ENCODE measurements at regions not wholly inside any gene's neighbourhood (a gene's known extent, or its start where the extent isn't known, plus 50 kb on each side); places are given as distances from the start of the nearest gene placed in this dataset.
"Not testable (repeated sequence)": the region's sequence is repeated elsewhere in the genome, so short reads cannot be mapped to it uniquely, and the experiment has no call there.

DNA sequence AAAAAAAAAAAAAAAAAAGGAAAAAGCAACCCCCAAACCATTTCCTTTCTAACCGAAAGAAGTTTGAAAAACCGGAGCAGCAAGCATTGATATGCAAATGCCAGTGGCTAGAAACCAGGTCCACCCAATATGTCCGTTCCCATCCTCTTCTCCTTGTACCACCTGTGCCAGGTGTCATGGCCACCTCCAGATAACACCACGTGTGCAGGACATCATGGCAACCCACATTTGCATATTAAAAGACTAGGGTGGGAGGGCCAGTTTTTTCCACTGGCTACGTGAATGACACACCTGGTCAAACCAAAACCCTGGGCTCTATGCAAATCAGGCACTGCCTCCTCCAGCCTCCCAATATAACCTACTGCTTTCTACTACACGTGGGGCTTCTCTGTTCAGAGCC is 303.3 kb upstream of the GULP1 start:
- DNase-seq (ENCODE audit: low read depth in 2 of 2) = no peak

DNA sequence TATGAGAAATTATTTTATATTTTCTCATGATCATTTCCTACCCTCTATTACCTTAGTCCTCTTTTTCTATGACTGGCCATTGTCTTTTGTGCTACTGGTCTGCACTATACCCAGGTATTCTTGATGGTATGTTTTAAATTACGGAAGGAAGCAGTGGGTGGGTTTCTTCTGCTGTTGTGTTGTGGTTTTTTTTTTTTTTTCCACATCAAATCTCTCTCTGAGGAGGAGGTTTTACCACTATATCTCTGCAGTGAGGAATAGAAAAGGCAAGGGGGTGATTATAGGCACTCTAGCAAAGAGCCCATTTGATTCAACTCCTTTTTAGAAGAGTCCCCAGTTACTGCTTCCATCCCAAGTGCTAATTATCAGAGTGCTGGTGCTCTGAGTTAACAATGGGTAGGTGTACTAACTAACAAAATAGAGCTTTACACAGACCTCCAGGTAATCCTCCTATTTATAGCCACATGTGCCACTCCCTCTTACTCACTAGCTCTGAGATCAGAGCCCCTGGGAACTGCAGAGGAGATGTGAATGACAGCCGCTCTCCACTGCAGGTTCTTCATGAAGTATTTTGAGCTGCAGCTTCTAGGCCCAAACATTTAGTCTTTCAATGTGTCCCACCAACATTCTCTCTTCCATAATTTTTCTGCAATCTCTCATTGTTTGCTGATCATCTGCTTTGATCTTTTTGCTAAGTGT is 301.6 kb upstream of the GULP1 start:
- no peak for DNase-seq (ENCODE audit: low read depth in 2 of 2)

DNA sequence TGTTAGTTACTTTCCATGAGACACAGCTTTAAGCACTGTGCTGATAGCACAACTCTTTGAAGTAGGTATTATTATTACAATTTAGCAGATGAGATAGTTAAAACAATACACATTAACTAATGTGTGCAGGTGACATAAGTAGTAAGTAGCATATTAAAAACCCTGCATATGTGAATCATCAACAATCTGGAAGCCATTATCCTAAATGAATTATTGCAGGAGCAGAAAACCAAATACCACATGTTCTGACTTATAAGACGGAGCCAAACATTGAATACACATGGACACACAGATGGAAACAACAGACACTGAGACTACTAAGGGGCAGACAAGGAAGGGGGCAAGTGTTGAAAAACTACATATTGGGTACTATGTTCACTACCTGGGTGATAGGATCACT is 300.3 kb upstream of the GULP1 start:
- no peak for DNase-seq (ENCODE audit: low read depth in 2 of 2)

DNA sequence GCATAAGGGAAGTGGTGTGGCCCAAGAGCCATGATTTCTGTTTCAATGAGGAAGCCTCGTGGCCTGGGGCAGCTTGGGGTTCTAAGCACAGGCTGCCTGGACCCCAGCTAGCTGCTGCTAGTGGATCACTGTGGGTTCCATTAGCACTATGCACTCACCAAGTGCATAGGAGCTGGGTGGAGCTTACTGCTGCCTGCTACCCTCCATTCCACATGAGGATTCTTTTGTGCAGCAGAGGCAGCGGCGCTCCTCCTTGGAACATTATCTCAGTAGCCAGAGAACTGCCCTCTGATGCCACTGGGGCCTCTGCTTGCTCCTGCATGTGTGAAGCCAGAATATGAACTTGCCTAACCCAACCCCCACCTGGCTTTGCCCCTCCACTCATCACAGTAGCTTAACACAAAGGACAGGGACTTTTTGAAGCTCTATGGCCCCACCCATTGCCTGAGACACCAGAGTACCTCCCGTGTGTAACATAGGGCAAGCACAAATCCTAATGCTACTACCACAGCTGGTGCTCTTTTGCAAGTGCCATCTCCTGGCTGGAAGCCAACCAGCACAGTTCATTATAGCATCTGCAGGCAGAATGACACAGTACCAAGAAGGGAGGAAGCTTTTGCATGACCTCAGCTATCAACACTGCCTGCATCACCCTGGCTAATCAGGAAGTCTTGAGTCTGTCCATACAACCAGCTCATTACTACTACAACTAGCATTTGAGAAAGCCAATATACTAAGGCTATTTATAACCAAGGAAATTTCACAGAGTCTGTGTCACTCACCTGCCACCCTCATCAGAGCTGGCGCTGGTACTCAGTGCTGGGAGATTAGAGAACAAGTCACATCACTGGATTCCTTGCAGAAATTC is 297.0 kb upstream of the GULP1 start:
- DNase-seq (ENCODE audit: low read depth in 2 of 2) = no peak

DNA sequence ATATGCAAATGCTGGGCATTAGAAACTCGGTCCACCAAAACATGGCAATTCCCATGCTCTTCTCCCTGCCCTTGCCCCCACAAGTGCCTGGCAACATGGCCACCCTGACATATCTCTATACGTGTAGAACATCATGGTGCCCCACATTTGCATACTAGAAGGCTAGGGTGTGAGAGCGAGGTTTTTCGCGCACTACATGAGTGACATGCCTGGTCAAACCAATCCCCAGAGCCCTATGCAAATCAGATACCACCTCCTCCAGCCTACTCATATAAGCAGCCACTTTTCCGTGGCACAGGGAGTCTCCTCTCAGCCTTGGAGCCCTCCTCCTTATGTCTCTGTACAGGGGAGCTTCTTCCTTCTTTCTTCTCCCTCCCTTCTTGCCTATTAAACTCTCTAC is 296.1 kb upstream of the GULP1 start:
- no peak for DNase-seq (ENCODE audit: low read depth in 2 of 2)

DNA sequence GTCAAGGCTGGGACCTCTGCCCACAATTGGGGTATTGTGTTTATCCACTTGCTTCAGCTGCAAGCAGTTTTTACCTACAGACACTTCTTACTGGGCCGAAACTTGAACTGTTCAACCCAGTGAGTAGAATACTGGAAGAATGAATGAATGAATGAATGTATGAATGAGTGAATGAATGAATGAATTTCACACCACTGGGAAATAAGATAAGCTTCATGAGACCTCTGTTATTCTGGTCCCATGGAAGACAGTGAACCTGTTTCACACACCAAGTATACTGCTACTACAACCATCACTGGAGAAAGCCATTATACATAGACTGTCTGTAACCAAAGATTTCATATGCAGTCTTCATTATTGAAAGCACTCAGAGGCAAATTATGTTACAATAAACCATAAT is 295.0 kb upstream of the GULP1 start:
- no peak for DNase-seq (ENCODE audit: low read depth in 2 of 2)

DNA sequence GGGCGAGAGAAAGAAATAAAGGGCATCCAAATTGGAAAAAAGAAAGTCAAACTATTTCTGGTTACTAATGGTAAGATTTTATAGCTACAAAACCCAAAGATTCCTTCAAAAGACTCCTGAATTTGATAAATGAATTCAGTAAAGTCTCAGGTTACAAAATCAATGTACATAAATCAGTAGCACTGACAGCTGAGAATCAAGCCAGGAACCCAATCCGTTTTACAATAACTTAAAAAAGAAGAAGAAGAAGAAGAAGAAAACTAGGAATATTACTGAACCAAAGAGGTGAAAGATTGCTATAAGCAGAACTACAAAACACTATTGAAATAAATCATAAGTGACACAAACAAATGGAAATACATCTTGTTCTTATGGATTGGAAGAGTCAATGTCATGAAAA is 291.5 kb upstream of the GULP1 start:
- no peak for DNase-seq (ENCODE audit: low read depth in 2 of 2)

DNA sequence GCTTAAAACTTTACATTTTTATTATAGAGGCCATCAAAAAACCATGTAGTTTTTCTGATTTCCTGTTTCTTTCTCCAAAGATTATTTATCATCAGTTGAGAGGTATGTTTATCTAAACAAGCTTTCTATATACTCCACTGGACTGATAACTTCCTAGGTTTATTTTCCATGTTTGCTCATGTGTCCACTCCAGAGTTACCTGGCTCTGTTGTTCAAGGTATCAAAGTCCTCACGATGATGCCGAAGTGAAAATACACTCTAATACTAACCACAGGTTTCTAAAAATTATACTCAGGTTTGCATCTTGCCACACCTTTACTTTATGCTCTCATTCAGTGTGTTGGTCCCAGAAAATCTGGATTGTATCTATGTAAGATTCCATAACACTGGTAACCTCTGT is 287.9 kb upstream of the GULP1 start:
- DNase-seq (ENCODE audit: low read depth in 2 of 2) = no peak

DNA sequence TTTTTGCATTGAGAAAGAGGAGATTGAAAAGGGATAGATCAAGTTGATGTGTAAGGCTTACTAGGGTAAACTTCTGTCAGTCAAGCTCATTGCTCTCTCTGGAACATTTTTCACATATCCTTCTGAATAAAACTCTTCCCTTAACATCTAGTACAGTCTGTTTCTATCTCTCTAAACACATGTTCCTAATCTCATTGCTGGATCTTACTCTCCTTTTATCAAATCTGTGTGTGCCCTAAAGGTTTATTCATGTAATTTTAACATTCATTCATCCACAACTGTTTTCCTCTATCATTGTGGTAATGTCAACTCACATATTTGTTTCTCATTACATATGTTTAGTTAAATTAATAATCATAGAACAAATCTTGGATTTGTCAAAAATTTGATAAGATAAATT is 277.9 kb upstream of the GULP1 start:
- no peak for DNase-seq (ENCODE audit: low read depth in 2 of 2)

DNA sequence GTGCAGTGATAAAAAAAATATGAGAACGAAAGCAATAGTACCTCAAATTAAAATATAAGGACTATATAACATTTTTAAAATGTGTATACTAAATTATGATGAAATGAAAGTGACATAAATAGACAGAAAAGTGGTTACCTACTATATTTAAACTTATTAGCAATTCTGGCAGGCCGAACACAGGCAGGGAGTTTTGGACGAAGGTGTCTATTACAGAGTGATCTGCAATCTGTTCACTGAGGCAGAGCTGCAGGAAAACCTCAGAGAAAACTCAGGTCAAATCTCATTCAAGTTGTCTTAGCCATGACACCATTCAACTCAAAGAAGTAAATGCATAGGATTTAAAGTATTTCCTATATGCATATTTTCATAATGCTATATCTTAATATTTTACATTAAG is 274.8 kb upstream of the GULP1 start:
- no peak for DNase-seq (ENCODE audit: low read depth in 2 of 2)

DNA sequence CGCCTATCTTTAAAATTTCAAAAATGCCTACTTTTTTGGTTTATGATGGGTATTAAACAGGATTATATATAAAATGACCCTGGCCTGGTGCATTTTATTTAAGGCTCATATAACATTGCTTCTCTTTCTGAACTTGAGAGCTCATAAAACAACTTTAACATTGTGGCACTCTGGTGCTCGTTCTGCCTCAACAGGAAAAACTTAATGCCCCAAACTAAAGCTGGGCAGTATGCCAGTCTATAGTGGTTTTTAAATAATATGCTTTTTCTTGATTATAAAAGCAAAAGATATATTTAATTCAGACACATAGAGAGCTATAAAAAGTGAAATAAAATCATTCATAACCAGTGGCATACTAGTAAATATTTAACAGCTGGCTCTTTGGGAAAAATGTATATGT is 269.3 kb upstream of the GULP1 start:
- no peak for DNase-seq (ENCODE audit: low read depth in 2 of 2)

DNA sequence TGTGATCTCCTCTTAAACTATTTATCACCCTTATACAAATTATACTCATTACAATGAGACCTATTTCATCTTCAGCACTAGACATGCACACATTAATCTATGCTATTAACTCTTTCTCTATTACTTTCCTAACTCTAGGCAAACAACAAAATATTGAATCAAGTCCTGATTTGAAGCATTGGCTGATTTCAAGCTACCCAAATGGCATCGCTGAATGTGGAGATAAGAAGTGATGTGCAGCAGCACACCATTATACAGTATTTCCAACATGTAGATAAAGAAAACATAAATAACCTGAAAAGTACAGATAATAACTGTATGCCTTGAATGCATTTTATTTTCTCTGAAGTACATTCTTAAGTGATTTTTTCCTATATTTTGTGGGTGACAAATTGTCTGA is 268.6 kb upstream of the GULP1 start:
- DNase-seq (ENCODE audit: low read depth in 2 of 2) = no peak

DNA sequence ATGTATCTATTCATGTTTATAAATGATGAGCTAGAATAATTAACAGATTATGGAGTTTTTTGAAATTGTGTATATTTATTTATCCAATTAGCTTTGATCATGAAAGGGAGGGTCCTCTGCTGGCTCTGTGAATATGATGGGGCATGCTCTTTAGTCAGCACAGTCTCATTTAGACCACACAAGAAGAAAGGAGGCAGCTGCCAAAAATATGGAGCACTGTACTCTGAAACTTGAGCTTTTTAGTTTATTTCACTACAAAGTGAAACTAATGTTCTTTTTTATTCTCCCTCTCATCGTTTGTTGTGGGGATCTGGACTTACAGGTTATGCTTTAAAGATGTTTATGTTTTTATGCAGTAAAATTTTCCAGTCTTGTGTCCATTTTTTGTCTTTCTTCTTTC is 266.9 kb upstream of the GULP1 start:
- no peak for DNase-seq (ENCODE audit: low read depth in 2 of 2)

DNA sequence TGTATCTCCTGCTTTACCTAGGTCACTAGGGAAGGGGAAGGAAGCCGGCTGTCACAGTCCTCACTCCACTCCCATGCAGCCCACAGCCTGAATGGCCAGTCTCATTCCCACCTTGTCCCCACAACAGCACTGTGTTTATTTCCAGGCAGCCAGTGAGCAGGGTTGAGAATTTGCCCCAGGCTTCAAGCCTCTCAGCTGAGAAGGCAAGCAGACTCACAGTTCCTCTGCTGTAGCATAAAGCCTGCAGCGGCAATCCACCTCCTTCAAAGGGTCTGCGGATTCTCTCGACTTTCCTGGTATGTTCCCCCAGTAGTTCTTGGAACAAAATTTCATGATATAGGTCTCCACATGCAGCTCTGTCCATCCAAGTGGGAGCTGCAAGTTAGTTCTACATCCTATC is 262.9 kb upstream of the GULP1 start:
- no peak for DNase-seq (ENCODE audit: low read depth in 2 of 2)

DNA sequence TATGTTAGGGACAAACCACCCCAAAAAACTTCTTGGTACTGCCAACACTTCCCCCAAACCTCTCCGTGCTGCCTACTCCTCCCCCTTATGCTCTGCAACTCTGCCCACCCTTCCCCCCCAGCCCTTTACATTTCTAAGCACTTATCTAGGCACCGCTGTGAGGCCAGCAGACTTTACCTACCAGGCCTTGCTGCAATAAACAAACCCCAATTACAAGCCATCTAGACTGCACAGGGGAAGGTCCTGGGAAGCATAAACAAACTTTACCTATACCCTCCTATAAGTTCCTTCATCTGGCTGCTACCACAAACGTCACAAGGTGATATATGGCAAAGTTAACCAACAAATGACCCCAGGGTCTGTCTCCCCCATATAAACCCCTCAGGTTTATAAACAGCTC is 259.4 kb upstream of the GULP1 start:
- no peak for DNase-seq (ENCODE audit: low read depth in 2 of 2)

DNA sequence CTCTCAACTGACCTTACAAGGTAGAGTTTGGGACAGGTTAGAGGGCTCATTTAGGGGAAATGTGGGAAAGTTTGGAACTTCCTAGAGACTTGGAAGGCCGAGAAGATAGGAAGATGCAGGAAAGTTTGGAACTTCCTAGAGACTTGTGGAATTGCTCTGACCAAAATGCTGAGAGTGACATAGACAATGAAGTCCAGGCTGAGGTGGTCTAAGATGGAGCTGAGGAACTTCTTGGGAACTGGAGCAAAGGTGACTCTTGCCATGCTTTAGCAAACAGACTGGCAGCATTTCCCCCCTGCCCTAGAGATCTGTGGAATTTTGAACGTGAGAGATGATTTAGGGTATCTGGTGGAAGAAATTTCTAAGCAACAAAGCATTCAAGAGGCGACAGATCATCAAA is 258.9 kb upstream of the GULP1 start:
- no peak for DNase-seq (ENCODE audit: low read depth in 2 of 2)

DNA sequence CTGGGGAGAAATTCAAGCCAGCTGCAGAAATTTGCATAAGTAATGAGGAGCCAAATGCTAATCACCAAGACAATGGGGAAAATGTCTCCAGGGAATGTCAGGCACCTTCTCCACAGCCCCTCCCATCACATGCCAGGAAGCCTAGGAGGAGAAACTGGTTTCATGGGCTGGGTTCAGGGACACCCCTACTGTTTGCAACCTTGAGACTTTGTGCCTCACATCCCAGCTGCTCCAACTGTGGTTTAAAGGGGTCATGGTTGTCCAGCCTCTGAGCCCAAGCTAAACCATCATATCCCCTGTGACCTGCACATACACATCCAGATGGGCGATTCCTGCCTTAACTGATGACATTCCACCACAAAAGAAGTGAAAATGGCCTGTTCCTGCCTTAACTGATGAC is 258.4 kb upstream of the GULP1 start:
- DNase-seq (ENCODE audit: low read depth in 2 of 2) = not testable (repeated sequence)

DNA sequence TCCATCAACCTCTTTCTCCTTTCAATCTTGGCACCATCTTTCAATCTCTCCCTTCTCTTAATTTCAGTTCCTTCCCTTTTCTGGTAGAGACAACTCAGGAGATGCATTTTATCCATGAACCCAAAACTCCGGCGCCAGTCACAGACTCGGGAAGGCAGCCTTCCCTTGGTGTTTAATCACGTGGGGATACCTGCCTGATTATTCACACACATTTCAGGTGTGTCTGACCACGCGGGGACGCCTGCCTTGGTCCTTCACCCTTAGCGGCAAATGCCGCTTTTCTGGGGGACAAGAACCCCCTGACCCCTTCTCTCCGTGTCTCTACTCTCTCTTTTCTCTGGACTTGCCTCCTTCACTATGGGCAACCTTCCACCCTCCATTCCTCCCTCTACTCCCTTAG is 257.6 kb upstream of the GULP1 start:
- not testable (repeated sequence) for DNase-seq (ENCODE audit: low read depth in 2 of 2)

DNA sequence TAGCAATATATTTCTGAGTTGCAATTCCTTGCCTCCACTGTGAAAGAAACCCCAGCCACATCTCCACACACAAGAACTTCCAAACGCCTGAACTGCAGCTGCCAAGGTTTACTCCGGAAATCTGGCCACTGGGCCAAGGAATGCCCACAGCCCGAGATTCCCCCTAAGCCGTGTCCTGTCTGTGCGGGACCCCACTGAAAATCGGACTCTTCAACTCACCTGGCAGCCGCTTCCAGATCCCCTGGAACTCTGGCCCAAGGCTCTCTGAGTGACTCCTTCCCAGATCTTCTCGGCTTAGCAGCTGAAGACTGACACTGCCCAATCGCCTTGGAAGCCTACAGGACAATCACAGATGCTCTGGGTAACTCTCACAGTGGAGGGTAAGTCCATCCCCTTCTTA is 256.3 kb upstream of the GULP1 start:
- not testable (repeated sequence) for DNase-seq (ENCODE audit: low read depth in 2 of 2)

DNA sequence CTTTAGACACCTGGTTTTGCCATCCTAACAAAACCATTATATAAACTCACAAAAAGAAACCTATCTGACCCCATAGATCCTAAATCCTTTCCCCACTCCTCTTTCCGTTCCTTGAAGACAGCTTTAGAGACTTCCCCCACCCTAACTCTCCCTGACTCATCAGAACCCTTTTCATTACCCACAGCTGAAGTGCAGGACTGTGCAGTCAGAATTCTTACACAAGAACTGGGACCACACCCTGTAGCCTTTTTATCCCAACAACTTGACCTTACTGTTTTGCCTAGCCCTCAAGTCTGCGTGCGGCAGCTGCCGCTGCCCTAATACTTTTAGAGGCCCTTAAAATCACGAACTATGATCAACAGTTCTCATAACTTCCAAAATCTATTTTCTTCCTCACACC is 254.9 kb upstream of the GULP1 start:
- not testable (repeated sequence) for DNase-seq (ENCODE audit: low read depth in 2 of 2)

DNA sequence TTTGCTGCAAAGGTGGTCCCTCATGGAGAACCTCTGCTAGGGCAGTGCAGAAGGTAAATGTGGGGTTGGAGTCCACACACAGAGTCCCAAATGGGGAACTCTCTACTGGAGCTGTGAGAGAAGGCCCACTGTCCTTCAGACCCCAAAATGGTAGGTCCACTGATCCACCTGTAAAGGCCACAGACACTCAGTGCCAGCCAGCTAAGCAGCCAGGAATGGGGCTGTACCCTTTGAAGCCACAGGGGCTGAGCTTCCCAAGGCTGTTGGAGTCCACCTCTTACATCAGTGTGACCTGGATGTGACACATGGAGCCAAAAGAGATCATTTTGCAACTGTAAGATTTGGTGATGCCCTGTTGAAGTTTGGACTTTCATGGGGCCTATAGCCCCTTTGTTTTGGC is 252.4 kb upstream of the GULP1 start:
- DNase-seq (ENCODE audit: low read depth in 2 of 2) = no peak

DNA sequence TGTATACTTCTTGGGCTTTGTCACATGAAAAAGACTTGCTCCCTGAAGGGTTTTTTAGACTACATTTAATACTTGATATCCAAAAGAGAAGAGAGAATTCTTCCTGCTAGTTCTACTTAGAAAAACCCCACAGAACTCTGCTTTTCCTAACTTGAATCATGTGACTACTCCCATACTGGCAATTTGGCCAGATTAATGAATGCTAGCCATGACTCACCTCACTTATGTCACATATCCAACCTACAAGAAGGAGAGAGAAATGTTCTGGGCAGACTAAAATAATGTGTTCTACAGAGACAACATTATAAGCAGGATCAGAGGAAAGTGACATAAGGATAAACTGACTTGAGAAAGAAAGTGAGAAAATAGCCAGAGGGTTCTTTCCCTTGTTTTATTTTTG is 249.3 kb upstream of the GULP1 start:
- DNase-seq (ENCODE audit: low read depth in 2 of 2) = peak in 1 of 2 donors; percentile 16

DNA sequence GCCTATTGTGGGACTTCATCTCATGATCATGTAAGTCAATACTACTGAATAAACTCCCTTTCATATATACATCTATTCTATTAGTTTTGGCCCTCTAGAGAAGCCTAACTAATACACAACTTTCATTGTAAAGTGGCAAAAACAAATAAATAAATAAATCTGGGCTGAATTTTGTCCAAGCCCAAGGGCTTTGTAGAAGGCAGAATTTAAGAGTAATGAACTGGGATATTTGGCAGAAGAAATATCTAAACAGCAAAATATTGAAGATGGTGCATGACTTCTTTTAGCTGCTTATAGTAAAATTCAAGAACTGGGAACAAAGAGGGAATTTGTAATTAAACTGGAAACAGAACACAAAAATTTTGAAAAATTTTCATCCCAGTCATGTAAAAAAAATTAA is 246.7 kb upstream of the GULP1 start:
- no peak for DNase-seq (ENCODE audit: low read depth in 2 of 2)

Data from dermis microvascular lymphatic vessel endothelial cell (primary cell).